SH-SY5Y (cell line): ENCODE measurements at regions not wholly inside any gene's neighbourhood (a gene's known extent, or its start where the extent isn't known, plus 50 kb on each side); places are given as distances from the start of the nearest gene placed in this dataset.

Experiments used
- GATA2 ChIP-seq: IDR thresholded peaks from 2 replicates; pipeline ENCODE4 v1.6.1; 2011; ENCODE audit warnings: mild to moderate bottlenecking, low read depth, low read length
- GATA3 ChIP-seq: IDR thresholded peaks from 2 replicates; pipeline ENCODE4 v1.6.1; 2011; ENCODE audit warnings: low read depth, mild to moderate bottlenecking, low read length, moderate library complexity

- TF ChIP-seq GATA2 (no peak), GATA3 (no peak)
Observed at GRCh38 chr20:54726687-54727300, 251.4 kb downstream of the DOK5 start.
